ENCODE measurements at regions not wholly inside any gene's neighbourhood (a gene's known extent, or its start where the extent isn't known, plus 50 kb on each side); places are given as distances from the start of the nearest gene placed in this dataset.

DNA sequence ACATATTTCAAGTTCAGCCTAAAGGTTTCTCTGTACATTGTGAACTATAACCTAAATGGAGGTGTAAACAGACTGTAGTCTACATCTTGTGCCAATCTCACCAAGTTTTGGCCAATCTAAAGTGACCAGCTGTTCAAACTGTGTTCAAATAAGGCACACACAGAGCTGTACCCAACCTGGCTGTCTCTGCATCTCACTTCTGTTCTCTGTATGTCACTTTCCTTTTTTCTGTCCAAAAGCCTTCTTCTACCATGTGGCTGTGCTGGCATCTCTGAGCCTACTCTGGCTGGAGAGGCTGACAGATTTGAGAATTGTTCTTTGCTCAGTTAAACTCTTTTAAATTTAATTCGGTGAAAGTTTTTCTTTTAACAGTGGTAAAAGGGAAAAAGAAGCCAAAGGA is 817.9 kb downstream of the SOCS6 start:
- H3K9me3 ChIP-seq (ENCODE audit: low read length), result no peaks in the 10 kb centered on the region
- H3K4me3 ChIP-seq (ENCODE audit: low read length), result no peak overlapping the region
- no peaks in the 10 kb centered on the region for H3K36me3 ChIP-seq (ENCODE audit: insufficient read depth, low read length)
- H3K4me1 ChIP-seq (ENCODE audit: insufficient read depth, low read length), result no peaks in the 10 kb centered on the region
- no peaks in the 10 kb centered on the region for H3K27me3 ChIP-seq (ENCODE audit: insufficient read depth, low read length)
- no peak overlapping the region for H2AFZ ChIP-seq (ENCODE audit: low read depth, low read length)

DNA sequence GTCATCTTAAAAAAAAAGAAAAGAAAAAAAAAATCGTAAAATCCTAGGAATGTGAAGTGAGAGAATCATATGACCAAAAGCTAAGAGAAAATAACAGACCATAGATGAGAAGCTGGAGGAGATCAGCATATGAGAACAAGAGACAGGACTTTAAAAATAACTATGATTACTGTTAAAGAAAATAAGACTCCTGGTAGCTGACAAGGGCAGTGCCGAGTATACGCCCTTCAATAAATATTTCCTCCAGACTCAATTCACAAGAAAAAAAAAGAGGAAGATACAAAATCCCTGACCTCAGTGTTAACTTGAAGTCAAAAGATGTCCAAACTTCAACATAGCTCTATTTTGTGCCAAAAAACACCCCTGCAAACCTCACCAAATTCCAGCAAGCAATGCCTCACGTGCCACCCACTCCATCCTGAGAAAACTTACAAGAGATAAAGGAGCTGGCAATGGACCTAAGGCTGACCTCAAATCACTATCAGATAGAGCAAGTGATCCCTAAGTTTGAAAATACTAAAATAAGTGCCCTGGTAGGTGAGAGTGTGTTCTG is 817.2 kb downstream of the SOCS6 start:
- H3K4me3 ChIP-seq (ENCODE audit: low read length), result no peak overlapping the region
- H3K4me1 ChIP-seq (ENCODE audit: insufficient read depth, low read length), result no peaks in the 10 kb centered on the region
- H2AFZ ChIP-seq (ENCODE audit: low read depth, low read length), result no peak overlapping the region
- H3K27me3 ChIP-seq (ENCODE audit: insufficient read depth, low read length), result no peaks in the 10 kb centered on the region
- no peaks in the 10 kb centered on the region for H3K36me3 ChIP-seq (ENCODE audit: insufficient read depth, low read length)
- no peaks in the 10 kb centered on the region for H3K9me3 ChIP-seq (ENCODE audit: low read length)

DNA sequence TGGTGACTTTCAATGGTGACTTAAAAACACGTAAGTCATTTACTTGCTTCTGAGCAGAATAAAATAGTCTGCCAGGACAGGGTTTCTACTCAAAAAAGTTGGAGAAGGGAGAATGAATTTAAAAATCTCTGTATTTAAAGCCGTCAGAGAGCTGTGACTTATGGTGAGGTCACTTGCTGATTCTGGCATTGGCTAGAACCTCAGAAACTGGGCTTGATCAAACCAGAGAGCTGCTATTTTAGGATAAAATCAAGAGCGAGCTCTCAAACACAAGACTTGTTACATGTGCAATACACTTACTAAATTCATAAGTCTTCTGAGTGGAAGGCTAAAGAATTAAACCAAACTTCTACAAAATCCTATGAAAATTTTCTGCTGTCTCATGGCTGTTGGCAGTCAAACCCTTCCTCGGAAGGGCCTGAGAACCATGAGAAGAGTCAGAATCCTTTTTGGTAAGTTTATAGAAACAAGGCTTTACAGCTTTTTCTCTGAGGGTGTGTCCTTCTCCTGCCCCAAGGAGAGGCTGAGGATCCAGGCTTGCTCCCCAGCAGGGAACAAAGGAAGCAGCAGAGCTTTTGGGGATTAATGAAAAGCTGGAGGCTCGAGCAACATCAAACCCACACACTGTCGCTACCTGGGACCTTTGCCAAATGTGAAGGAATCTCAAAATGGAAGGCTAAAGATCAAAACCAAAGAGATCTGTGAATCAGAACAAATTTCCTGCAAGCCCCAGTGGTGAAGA is 816.4 kb downstream of the SOCS6 start:
- Histone ChIP-seq H3K4me3 (ENCODE audit: low read length) (no peak overlapping the region), H2AFZ (ENCODE audit: low read depth, low read length) (no peak overlapping the region), H3K27me3 (ENCODE audit: insufficient read depth, low read length) (no peaks in the 10 kb centered on the region), H3K9me3 (ENCODE audit: low read length) (no peaks in the 10 kb centered on the region), H3K4me1 (ENCODE audit: insufficient read depth, low read length) (no peaks in the 10 kb centered on the region), H3K36me3 (ENCODE audit: insufficient read depth, low read length) (no peaks in the 10 kb centered on the region)

DNA sequence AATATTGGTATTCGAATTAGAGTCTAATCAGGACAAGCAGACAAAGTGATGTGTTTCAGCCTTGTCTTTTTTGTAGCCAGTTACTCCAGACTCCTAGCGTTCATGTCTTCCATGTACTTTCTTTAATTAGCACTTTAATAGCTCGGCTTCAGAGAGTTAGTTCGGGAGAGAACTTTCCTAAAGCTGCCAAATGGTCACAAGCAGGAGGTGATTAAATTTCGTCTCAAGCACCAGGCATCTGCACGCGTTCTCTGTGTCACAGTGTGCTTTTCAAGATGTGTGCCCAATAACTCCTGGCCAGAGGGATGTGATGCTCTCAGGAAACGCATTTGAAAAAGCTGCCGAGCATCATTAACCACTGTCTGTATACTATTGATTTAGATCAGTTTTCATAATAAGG is 790.8 kb downstream of the SOCS6 start:
- Histone ChIP-seq H3K9me3 (ENCODE audit: low read length) (no peaks in the 10 kb centered on the region), H3K4me1 (ENCODE audit: insufficient read depth, low read length) (no peaks in the 10 kb centered on the region), H2AFZ (ENCODE audit: low read depth, low read length) (no peak overlapping the region), H3K27me3 (ENCODE audit: insufficient read depth, low read length) (no peaks in the 10 kb centered on the region), H3K4me3 (ENCODE audit: low read length) (no peak overlapping the region), H3K36me3 (ENCODE audit: insufficient read depth, low read length) (no peaks in the 10 kb centered on the region)

DNA sequence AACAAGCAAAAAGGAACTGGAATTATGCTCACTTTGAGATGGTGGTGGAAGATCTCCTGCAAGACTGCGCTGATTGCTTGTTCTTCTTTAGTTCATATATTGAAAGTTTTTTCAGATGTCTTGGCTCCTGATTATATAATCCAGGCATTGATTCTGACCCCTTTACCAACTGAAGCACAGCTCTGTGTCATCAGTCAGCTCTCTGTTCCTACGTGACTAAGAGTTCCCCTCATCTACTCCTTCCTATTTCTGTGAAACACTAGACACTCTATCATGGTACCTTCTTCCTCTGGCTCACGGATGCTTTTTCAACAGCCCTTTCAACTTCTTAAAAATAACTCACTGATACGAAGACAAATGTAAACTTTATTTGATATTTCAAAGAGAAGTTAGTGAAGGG is 788.6 kb downstream of the SOCS6 start:
- Histone ChIP-seq H3K36me3 (ENCODE audit: insufficient read depth, low read length) (no peaks in the 10 kb centered on the region), H3K9me3 (ENCODE audit: low read length) (no peaks in the 10 kb centered on the region), H3K4me1 (ENCODE audit: insufficient read depth, low read length) (no peaks in the 10 kb centered on the region), H3K4me3 (ENCODE audit: low read length) (no peak overlapping the region), H3K27me3 (ENCODE audit: insufficient read depth, low read length) (no peaks in the 10 kb centered on the region), H2AFZ (ENCODE audit: low read depth, low read length) (no peak overlapping the region)

DNA sequence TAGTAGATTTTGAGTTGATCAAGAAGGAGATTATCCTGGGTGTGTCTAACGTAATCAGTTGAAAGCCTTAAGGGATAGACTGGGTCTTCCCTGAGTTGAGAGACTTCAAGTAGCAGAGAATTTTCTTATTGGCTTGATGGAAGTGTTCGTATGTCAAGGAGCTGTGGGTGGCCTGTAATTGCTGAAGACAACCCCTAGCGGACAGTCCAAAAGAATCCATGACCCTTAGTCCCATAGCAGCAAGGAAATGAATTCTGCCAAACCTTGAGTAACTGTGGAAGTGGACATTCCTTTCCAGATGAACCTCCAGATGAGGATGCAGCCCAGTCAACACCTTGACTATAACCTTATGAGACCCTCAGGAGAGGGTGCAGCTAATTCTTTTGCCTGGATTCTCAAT is 786.3 kb downstream of the SOCS6 start:
- Histone ChIP-seq H2AFZ (ENCODE audit: low read depth, low read length) (no peak overlapping the region), H3K27me3 (ENCODE audit: insufficient read depth, low read length) (no peaks in the 10 kb centered on the region), H3K4me1 (ENCODE audit: insufficient read depth, low read length) (no peaks in the 10 kb centered on the region), H3K4me3 (ENCODE audit: low read length) (no peak overlapping the region), H3K36me3 (ENCODE audit: insufficient read depth, low read length) (no peaks in the 10 kb centered on the region), H3K9me3 (ENCODE audit: low read length) (no peaks in the 10 kb centered on the region)

DNA sequence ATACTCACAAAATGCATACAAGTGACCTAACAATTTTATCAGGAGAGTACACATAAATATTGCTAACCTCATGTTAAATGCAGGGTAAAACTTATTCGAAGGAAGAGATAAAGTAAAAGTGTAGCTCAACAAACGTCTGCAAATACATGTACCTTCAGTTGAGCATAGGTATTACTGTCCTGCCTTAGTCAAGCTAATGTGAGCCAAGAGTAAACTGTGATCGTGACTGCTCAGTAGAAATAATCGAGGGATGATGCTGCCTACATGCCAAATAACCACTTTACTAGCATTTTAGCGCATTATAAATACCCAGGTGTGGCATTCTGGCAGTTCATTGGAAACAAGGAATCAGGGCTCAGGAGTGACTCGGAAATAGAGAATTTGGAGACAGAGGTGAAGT is 779.5 kb downstream of the SOCS6 start:
- H3K4me1 ChIP-seq (ENCODE audit: insufficient read depth, low read length), result no peaks in the 10 kb centered on the region
- H3K36me3 ChIP-seq (ENCODE audit: insufficient read depth, low read length), result no peaks in the 10 kb centered on the region
- no peak overlapping the region for H3K4me3 ChIP-seq (ENCODE audit: low read length)
- no peak overlapping the region for H2AFZ ChIP-seq (ENCODE audit: low read depth, low read length)
- no peaks in the 10 kb centered on the region for H3K9me3 ChIP-seq (ENCODE audit: low read length)
- no peaks in the 10 kb centered on the region for H3K27me3 ChIP-seq (ENCODE audit: insufficient read depth, low read length)

DNA sequence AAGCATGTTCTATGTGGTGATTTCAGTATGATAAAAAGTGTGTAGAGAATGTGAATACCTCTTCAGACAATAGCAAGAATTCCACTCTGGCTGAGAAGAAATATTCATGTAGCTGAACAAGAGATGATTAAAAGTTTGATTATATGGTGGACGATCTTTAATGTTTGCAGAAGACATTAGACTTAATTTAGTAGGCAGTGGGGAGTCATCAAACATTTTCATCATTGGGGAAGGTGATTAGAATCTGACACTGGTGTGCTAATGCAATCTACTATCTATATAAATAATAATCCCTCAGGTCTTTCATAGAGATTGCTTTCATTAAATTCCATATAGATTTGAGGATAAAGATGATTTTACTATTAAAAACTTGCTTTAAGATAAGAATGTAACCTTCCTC is 761.0 kb downstream of the SOCS6 start:
- Histone ChIP-seq H3K36me3 (ENCODE audit: insufficient read depth, low read length) (no peaks in the 10 kb centered on the region), H3K4me1 (ENCODE audit: insufficient read depth, low read length) (no peaks in the 10 kb centered on the region), H3K9me3 (ENCODE audit: low read length) (no peaks in the 10 kb centered on the region), H3K27me3 (ENCODE audit: insufficient read depth, low read length) (no peaks in the 10 kb centered on the region), H2AFZ (ENCODE audit: low read depth, low read length) (no peak overlapping the region), H3K4me3 (ENCODE audit: low read length) (no peak overlapping the region)

DNA sequence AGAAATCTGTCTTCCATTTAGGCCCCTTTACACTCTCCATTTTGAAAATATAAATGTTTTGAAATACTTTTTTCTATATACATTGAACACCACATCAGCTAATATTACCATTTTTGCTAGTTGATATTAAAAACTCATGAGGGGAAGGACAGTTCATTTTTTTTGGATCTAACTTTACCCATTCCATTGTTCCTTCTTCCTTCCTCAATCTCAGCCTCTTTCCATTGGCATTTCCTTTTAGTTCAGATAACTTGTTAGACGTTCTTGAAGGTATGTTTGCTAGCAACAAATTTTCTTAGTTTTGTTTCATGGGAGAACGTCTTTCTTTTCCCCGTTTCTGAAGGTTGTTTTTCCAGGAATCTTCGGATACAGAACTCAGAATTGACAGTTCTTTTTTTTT is 759.0 kb downstream of the SOCS6 start:
- Histone ChIP-seq H3K4me1 (ENCODE audit: insufficient read depth, low read length) (no peaks in the 10 kb centered on the region), H3K36me3 (ENCODE audit: insufficient read depth, low read length) (no peaks in the 10 kb centered on the region), H3K4me3 (ENCODE audit: low read length) (no peak overlapping the region), H2AFZ (ENCODE audit: low read depth, low read length) (no peak overlapping the region), H3K9me3 (ENCODE audit: low read length) (no peaks in the 10 kb centered on the region), H3K27me3 (ENCODE audit: insufficient read depth, low read length) (no peaks in the 10 kb centered on the region)

DNA sequence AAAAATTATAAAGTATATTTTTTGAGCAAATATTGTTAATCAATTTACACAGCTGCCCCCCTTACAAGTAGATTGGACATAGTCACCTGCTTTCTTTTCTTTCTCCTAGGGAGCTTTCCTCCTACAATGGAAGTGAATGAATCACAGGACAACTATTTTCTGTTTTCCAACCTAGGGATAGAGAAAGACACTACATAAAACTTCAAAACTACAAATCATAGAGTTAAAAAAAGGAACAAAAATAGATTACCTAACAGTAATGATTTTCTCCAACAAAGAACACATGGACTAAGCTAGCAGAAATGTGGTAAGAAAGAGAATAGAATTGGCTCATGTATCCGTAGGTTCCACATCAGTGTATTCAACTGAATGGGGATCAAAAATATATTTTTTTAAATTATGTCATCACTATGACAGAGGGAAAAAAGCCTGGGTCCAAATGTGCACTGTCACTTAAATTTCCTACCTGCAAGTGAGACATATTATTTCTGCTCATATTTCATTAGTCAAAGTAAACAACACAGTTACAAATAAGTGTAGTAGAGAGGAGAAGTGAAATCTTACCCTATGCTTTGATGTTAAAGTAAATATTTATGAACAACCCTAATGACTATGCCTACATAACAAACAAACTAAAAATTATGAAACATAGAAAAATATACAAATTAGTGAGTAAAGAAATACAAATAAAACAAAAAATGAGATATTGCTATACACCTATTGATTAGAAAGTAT is 756.7 kb downstream of the SOCS6 start:
- H3K9me3 ChIP-seq (ENCODE audit: low read length), result no peaks in the 10 kb centered on the region
- H2AFZ ChIP-seq (ENCODE audit: low read depth, low read length), result no peak overlapping the region
- H3K4me3 ChIP-seq (ENCODE audit: low read length), result no peak overlapping the region
- no peaks in the 10 kb centered on the region for H3K4me1 ChIP-seq (ENCODE audit: insufficient read depth, low read length)
- H3K27me3 ChIP-seq (ENCODE audit: insufficient read depth, low read length), result no peaks in the 10 kb centered on the region
- H3K36me3 ChIP-seq (ENCODE audit: insufficient read depth, low read length), result no peaks in the 10 kb centered on the region

DNA sequence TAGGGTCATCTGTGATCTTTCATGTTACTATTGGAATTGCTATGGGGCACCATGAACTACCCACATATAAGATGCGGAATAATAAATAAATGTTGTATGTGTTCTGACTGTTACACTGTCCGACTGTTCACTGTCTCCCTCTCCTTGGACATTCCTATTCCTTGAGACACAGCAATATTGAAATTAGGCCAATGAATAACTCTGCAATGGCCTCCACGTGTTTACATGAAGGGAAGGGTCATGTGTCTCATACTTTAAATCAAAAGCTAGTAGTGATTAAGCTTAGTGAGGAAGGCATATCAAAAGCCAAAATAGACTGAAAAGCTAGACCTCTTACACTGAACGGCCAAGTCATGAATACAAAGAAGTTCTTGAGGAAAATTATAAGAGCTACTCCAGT is 751.3 kb downstream of the SOCS6 start:
- H3K27me3 ChIP-seq (ENCODE audit: insufficient read depth, low read length), result no peaks in the 10 kb centered on the region
- no peaks in the 10 kb centered on the region for H3K36me3 ChIP-seq (ENCODE audit: insufficient read depth, low read length)
- no peak overlapping the region for H3K4me3 ChIP-seq (ENCODE audit: low read length)
- no peaks in the 10 kb centered on the region for H3K4me1 ChIP-seq (ENCODE audit: insufficient read depth, low read length)
- no peak overlapping the region for H2AFZ ChIP-seq (ENCODE audit: low read depth, low read length)
- no peaks in the 10 kb centered on the region for H3K9me3 ChIP-seq (ENCODE audit: low read length)

DNA sequence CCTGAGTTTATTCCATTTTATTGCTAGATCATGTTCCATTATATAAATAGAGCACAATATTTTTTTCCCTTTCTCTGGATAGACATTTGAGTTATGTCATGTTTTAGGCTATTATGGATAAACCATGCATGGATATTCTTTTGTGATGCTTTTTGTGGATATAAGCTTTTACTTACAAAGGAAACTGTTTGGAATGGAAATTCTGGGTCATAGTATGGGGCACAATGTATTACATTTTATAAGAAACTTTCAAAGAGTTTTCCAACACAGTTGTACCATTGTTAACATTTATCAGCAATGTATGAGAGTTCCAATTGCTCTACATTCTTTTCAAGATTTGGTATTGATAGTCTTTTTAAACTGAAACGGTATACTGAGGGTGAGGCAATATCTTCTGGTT is 749.4 kb downstream of the SOCS6 start:
- Histone ChIP-seq H3K36me3 (ENCODE audit: insufficient read depth, low read length) (no peaks in the 10 kb centered on the region), H2AFZ (ENCODE audit: low read depth, low read length) (no peak overlapping the region), H3K4me3 (ENCODE audit: low read length) (no peak overlapping the region), H3K4me1 (ENCODE audit: insufficient read depth, low read length) (no peaks in the 10 kb centered on the region), H3K9me3 (ENCODE audit: low read length) (no peaks in the 10 kb centered on the region), H3K27me3 (ENCODE audit: insufficient read depth, low read length) (no peaks in the 10 kb centered on the region)

DNA sequence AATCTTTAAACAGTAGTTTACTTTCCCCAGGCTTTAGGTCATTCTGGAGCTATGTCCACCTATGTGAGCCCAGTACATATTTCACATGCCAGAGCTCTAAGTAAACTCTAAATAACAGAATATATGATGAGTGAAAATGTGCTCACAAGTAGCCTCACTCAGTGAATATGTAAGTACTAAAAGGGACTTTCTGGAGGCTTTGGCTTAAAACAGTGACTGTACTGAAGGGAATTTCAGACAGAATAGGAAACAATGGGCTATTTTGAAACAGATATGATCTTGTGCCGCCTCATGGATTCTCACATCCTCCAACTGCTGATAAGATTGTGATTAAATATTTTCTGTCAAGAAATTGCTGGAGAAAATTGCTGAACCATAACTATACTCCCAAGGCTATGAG is 747.9 kb downstream of the SOCS6 start:
- H2AFZ ChIP-seq (ENCODE audit: low read depth, low read length), result no peak overlapping the region
- H3K4me1 ChIP-seq (ENCODE audit: insufficient read depth, low read length), result no peaks in the 10 kb centered on the region
- no peaks in the 10 kb centered on the region for H3K27me3 ChIP-seq (ENCODE audit: insufficient read depth, low read length)
- H3K36me3 ChIP-seq (ENCODE audit: insufficient read depth, low read length), result no peaks in the 10 kb centered on the region
- H3K4me3 ChIP-seq (ENCODE audit: low read length), result no peak overlapping the region
- H3K9me3 ChIP-seq (ENCODE audit: low read length), result no peaks in the 10 kb centered on the region

Measured in neuron (in vitro differentiated cells).